NOMO-1 (cell line): ENCODE measurements at regions not wholly inside any gene's neighbourhood (a gene's known extent, or its start where the extent isn't known, plus 50 kb on each side); places are given as distances from the start of the nearest gene placed in this dataset.

Experiments
- DNase-seq, 2 experiments: peaks; one replicate each; lab custom pipeline; 2025; ENCODE audit not compliant: unreplicated experiment in 2 of 2; lab: John Stamatoyannopoulos, UW

DNA sequence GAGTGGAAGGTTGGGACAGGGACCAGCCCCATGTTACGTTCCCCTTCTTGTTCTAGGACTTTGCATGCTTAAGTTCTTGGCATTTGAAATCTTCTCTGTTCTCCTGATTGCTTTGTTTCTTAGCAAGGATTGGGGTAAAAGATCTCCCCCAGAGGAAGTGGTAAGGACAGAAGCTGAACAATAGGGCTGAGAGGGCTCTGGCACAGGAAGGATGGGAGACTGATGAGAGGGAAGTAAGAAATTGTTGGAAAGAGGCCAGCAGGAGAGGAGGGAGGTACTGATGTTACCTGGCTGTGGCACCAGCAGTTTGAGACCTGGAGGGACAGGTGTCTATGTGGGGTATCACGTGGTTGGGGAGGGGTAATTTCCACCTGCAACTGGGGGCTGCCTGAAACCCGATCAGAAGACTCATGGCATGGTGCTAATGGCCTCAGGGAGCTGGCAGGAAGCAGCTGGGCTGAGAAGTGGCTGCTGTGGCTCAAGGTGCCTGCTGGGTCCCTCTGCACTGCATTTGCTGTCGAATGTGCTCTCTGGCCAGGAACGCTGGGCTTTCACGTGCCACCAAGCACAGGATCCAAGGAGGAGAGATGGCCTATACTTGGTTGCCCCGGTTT lies 108.4 kb downstream of the LSM3 start:
- no peak for DNase-seq

DNA sequence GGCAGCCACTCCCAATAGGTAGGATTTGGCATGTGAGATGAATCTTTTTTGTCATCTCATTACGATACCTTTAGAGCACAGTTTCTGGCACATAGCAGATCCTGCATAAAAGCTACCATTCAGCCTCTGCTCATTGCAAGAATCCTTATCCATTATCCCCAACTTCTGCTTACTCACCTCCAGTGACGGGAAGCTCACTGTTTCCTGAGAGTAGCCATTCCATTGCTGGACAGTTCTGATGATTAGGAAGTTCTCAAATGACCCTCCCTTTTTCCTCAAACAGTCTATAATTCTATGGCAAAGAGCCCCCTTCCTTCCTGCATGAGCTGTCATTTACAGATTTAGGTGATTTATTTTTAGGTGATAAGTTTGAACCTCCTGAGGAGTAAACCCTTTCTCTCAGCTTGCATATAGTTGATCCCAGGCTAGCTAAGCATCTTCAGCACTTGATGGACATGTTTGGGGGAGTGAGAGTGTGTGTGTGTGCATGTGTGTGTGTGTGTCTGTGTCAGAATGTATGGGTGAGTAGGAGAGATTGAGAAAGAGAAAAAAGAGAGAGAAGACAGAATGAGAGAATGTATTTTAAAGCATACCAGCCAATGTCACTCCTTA lies 109.7 kb downstream of the LSM3 start:
- DNase-seq: no peak

DNA sequence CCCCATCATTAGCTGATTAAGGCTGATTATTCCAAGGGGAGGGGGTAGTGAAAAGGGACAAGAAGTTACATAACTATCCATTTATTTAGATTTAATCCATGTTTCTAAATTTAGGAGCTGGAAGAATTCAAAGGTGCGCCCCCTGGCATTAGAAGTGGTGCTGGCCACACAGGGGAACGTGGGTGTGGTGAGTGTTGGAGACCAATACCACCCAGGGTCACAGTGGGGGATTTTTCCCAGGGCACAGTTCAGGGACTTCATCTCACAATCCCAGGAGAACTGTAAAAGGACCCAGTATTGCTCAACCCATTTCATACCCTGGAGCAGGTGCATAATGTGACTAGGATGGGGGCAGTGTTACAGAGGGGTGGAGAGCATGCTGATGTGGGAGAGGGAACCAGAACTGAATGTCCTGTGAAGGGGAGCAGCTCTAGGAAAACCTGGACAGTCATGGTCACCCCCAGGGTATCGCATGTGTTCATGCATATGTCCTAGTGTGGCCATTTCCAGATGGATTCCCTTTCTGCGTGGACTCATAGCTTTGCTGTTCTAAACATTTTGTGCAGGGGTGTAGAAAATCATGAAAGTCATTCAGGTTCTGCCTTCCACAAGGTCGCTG lies 110.3 kb downstream of the LSM3 start:
- DNase-seq: no peak

DNA sequence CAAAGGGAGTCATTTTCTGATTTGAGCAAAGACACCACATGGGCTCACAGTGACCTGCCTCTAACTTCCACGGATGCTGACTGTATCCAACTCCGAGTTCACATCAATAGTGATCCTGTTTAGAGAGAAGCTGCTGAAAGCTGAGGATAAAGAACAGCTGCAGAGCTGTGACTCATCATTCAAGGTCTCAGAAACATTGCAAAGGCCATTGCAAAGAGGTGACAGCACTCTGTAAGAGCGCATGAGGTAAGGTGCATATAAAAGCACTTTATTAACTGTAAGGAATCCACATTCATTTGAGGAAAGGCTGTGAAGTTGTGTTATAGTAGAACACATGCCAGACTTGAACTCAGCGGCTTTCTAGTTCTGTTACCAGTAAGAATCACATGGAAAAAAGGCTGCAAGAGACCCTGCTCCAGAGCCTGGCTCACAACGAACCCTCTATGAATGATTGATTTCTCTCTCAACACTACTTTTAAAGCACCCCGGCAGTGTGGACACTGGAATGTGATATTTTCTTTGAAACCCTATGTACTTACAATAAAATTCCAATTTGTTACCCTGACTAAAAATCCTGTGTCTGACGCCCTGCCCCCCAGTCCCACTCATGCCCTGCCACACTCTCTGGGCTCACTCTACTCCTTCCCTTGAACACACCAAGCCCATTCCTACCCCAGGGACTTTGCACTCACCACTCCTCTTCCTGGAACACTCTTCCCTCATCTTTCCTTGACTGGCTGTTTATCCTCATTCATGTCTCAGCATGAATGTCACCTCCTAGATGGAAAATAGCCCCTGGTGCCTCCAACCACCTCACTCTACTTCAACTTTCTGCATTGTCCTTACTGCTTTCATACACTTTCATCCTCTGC lies 111.2 kb downstream of the LSM3 start:
- DNase-seq: no peak

DNA sequence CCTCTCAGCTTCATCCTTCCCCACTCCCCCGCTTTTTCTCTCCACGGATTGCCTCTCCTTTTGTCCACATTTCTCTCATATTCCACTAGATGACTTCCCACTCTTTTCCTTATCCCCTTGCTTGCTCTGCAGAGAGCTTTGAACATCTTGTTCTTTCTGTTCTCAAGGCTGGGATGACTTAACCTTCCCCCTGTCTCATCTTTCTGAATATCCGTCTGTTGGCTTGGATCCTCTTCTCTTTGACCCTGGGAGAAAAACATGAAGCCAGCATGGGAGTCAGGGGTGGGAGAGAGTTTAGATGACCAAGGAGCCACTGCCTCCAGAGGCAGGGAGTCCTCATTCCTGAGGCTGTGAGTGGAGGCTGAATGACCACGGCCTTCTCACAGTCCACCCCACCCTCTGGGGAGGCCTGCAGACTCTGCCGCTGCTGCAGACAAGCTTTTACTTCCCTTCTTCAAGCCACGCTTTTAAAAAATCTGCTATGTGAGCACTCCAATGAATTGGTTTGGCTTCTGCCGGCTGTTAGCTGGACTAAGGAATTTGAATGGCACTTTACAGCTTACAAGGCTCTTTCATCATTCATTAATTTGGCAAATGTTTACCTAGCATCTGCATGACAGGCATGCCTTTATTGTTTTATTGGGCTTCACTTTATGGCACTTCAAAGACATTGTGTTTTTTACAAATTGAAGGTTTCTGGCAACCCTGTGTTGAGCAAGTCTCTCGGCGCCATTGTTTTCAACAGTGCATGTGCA lies 111.6 kb upstream of the SLC6A6 start:
- DNase-seq: no peak

DNA sequence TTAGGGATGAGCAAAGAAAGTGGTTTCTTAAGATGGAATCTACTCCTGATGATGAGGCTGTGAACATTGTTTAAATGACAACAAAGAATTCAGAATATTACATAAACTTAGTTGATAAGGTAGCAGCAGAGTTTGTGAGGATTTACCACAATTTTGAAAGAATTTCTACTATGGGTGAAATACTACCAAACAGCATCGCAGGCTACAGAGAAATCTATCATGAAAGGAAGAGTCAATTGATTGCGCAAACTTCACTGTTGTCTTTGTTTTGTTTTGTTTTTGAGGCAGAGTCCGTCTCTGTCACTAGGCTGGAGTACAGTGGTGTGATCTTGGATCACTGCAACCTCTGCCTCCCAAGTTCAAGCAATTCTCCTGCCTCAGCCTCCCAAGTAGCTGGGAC lies 107.4 kb upstream of the SLC6A6 start:
- DNase-seq: no peak

DNA sequence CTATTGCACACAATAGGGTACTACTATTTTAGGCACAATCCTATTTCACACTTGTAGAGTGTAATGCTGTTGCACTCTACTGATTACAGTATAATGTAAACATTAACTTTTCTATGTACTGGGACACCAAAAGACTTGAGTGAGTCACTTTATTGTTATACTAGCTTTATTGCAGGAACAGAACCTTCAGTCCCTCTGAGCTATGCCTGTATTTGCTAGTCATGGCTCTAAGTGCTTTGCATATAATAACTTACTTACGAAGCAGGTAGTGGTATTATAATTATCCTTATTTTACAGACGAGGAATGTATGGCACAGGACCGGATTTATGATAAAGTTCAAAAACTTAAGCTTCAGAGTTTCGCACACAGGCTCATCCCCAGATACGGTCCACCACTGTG lies 106.6 kb upstream of the SLC6A6 start:
- DNase-seq: no peak

DNA sequence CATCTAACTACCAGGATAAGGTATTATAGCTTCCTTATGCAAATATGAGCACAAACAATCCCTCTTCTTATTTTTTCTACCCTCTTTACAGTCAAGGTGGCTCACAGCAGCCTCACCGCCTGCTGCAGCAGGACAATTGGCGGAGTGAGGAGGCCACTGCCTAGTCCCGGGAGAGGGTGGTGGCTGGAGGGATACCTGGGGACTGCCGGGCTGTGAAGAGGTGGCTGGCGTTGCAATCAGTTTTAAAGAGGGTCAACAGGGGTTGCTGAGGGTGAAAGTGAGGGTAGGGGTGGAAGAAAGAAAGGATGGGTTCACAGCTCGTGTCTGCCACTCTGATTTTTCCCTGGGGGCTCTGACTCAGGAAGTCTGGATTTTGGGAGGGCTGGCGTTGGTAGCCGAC lies 105.1 kb upstream of the SLC6A6 start:
- DNase-seq: no peak

DNA sequence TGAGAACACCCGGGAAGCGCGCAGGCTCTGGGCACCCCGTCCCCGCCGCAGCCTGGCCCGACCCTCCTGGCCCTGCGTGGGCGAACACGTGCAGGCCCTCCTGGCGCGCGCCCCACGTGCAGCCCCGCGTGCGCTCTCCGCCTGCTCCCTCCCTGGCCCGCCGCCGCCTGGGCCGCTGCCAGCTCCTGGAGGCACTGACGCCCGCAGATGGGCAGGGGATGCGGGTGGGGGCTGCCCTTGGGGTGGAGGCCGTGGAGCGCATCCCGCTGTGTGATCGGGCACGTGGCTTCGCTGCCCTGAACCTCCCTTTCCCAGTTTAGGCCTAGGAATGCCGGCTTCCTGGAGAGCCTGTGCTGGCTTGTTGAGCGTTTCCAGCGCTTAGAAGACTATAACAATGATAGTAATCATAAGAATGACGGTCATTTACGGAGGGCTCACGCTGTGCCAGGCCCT lies 104.6 kb upstream of the SLC6A6 start:
- no peak for DNase-seq

DNA sequence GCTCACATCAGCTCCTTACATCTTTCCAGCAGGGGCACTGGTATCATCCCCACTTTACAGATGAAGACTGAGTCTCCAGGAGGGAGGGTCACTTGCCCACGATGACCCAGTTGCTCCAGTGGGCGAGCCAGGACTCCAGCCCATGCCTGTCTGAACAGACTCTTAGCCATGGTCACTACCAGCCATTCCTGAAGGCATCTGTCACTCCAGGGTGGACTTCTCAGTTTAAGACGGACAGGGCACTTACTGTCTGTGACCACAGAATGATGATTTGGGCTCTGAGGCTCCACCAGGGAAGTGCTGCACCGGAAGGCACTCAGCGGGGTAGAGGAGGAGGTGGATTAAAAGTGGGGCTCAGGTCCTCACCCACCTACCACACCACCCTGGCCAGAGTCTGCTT lies 104.0 kb upstream of the SLC6A6 start:
- DNase-seq: no peak

DNA sequence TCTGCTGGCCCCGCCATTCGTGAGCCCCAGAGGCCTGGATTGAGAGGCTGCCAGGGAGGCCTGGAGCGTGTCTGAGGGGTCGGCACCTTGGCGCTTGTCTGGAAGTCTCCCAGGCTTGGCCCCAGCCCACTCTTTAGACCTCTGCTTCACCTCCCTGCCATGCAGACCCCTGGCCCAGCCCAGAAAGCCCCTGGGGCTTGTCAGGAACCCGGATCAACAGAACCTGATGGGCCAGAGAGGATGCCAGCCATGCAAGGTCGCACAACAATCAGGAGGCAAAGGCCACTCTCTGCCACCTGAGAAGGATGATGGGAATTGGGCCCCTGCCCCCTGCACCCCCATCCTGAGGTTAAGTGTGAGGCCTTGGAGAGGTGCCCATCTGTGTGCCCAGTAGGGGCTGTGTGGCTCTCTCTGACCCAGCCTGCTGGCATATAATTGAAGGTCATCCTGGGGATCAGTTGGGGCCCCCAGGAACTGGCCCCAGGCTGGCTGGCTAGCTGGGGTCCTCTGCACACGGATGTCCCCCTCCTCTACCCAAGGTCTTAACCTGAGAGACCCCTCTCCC lies 103.3 kb upstream of the SLC6A6 start:
- DNase-seq: no peak

DNA sequence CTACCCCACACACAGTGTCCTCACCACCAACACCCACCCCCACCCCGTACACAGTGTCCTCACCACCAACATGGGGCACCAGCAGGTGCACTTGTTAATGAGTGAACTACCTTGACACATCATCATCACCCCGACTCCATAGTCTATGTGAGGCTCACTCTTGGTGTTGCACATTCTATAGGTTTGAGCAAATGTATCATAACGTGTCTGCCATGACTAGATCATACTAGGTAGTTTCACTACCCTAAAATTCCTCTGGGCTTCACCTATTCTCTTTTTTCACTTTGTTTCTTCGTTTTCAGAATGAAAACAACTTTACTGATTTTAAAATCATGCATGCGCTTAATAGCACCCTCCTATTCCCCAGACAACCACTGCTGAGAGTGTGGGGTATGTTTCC lies 102.6 kb upstream of the SLC6A6 start:
- DNase-seq: peak; percentile 20 to 55

DNA sequence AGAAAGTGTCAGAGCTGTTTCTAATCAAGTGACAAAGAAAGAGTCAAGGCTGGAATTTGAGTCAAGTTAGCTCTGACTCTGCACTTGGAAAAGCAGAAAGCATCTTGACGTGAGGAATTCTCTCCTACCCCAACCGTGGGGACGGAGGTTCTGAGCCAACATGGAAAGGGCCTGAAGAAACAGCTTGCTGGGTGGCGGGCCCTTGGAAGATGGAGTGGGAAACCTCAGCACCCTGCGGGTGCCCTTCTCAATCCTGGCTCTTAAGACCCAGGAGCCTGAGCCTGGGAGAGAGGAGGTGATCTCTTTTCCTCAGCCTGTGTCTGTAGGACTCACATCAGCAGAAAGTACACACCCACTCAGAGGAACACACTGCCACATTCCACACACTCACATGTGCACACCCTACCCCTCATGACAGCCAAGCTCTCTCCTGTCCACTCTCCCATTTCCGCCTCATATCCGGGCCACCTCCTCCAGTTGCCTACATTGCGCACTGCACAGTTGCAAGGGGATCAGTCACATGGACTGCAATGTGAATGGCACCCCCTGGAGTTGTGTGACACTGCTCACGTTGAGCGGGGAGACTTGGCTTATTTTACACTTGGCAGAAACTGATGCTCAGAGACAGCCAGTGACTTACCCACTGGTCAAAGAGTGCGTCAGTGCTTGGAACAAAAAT lies 101.5 kb upstream of the SLC6A6 start:
- no peak for DNase-seq

DNA sequence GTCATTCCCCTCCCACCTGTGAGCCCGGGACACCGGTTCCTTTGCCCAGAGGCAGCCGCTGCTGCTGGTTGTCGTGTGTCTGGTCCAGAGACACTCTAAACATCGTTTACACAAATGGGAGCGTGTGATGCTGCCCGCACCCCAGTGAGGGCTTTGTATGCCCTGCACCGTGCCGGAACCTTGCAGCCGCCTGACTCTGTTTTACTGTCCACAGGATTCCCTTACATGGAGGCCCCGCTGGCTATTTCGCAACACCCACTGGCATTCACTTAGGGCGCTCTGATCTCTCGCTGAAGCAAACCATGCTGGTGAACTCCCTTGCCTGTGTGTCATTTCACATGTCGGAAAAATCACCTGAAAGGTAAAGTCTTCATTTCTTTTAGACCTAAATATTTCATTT lies 100.8 kb upstream of the SLC6A6 start:
- DNase-seq: peak; percentile 35 to 52

DNA sequence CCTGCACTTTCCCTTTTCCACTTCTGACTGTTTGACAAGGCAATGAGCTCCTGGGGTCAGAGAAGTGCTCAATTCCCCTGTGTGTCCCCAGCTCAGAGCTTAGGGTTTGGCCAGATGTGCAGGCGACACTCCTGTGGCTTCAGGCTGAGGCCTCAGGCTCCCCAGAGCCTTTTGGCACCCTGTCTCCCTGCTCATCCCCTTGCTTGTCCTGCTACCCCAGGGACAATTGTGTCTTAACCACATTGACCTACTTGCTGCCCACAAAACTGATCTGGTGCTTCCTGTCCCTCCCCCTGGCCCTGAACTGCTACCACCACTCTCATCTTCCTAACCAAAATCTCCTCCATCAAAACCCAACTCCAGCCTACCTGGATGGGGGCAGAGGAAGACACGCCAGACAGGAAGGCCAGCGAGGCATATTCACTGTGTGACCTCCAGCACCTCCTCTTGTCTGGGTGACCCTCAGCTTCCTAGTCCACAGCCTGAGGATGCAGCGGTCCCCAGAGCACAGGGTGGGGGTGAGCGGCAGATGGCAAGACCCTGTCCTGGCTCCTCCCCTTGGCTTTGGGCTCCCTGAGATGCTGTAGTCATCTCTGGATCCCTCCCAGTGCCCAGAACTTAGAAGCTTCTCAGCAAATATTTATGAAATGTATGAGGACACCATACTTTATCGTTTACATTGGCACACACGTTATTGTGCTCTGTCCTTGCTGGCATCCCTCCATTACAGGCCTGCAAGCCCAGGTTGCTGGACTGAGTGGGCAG lies 98.9 kb upstream of the SLC6A6 start:
- no peak for DNase-seq

DNA sequence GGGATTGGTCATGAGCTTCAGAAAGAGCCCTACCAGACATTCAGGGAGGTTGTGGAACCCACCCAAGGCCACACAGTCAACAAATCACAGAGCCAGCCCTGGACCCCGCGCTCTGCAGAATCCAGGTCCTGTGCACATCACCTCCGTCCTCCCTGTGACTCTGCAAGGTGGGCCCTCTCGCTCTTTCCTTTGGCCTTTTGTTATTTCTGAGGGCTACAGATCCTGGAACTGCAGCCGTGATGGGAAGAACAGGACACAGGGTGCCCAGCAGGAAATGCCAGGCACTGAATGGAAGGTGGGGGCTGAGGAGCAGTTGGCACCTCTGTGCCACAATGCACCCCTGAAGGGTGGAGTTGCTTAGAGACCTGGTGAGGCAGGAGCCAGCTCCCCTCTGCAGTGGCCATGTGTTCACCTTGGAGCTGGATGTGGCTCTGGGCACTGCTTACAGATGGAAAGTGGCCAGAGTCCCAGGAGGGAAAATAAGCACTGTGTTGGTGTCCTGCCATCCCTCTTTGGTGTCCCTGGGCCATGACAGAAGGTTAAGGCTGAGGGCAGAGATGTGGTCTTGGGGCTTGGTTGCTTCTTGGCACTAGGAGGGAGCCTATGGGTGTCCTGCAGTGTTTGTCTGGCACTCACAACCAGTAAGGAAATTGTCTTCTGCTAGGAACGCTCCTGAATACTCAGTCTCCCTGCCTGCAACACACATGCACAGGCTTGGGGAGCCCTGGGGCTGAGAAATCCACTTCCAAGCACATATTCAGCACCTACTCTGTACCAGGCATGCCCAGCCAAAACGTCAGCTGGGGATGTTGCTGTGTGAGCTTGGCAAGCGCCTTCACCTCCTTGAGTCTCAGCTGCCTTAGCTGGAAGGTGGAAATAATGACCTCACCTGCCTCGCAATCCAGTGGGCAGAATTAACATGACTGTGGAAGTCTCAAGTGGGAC lies 98.0 kb upstream of the SLC6A6 start:
- DNase-seq: no peak

DNA sequence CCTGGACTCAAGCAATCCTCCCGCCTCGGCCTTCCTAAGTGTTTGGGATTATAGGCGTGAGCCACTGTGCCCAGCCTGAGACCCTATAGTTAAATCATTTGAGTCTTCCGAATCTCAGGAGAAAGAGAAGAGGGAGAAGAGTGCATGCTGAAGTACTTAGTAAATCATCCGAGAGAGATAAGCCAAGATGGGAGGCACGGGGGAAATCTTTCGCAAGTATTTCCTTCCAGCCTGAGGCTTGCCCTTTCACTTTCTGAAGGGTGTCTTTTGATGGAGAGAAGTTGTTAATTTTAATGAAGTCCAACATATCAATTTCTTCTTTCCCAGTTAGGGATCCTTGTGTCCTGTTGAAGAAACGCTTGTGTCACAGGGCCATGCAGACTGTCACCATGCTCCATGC lies 97.1 kb upstream of the SLC6A6 start:
- DNase-seq: peak; percentile 30 to 74

DNA sequence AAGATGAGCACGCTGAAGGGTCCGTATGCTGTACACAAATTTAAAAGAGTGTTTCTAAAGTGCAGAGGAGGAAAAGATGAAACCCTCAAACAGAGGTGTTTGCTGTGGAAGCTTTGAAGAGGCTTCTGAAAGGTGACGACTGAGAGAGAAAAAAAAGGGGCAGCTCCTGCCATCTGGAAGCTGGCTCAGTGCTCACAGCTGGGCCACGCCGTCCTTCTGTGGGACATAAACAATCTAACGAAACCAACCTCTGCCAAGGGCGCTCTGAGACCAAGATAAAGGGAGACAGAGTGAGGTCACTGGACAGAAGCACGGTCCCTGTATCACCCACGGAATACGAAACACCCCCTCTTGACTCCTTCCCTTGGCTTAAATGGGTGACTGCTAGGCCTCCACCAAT lies 96.3 kb upstream of the SLC6A6 start:
- no peak for DNase-seq
